ENCODE measurements at regions not wholly inside any gene's neighbourhood (a gene's known extent, or its start where the extent isn't known, plus 50 kb on each side); places are given as distances from the start of the nearest gene placed in this dataset.
"Not testable (repeated sequence)": the region's sequence is repeated elsewhere in the genome, so short reads cannot be mapped to it uniquely, and the experiment has no call there.

- H3K27me3 ChIP-seq: no peaks in the 10 kb centered on the region
- no peaks in the 10 kb centered on the region for H3K9me3 ChIP-seq
- 29 to 59% (median 32%) methylated on average over 7 of the region's 7 CpGs for WGBS, 3 donors
- no peak overlapping the region for H3K4me3 ChIP-seq
- intact Hi-C loops (cut with DNase I): no loop called here
- no peak for DNase-seq
- no peak for TF ChIP-seq POLR2A (IDR thresholded peaks at IDR 0.05)
- TF ChIP-seq EP300 (IDR thresholded peaks at IDR 0.05): no peak
- no peak for TF ChIP-seq CTCF (IDR thresholded peaks at IDR 0.05)
- H3K4me1 ChIP-seq (ENCODE audit: insufficient read depth): peaks cover 2% of the 10 kb centered on the region
- no peak overlapping the region for H3K27ac ChIP-seq
- H3K36me3 ChIP-seq: no peaks in the 10 kb centered on the region
Observed at GRCh38 chr21:29434081-29434480, 135.4 kb downstream of the BACH1 start.

- 94 to 99% (median 97%) methylated on average over 2 of the region's 2 CpGs for WGBS, 3 donors
- H3K4me1 ChIP-seq (ENCODE audit: insufficient read depth); H3K27ac ChIP-seq; H3K27me3 ChIP-seq; H3K4me3 ChIP-seq; intact Hi-C loops (cut with DNase I); H3K36me3 ChIP-seq; DNase-seq; H3K9me3 ChIP-seq: not testable (repeated sequence)
Observed at GRCh38 chr21:29434982-29435381, 136.3 kb downstream of the BACH1 start.

GRCh38 chr21:29436143-29436542 is 137.4 kb downstream of the BACH1 start:
- DNase-seq: no peak
- no peak overlapping the region for H3K27ac ChIP-seq
- H3K4me3 ChIP-seq: no peak overlapping the region
- intact Hi-C loops (cut with DNase I): no loop called here
- TF ChIP-seq CTCF (IDR thresholded peaks at IDR 0.05) (no peak), EP300 (IDR thresholded peaks at IDR 0.05) (no peak), POLR2A (IDR thresholded peaks at IDR 0.05) (no peak)
- peaks cover 2% of the 10 kb centered on the region for H3K4me1 ChIP-seq (ENCODE audit: insufficient read depth)
- H3K27me3 ChIP-seq: no peaks in the 10 kb centered on the region
- H3K9me3 ChIP-seq: no peaks in the 10 kb centered on the region
- no peaks in the 10 kb centered on the region for H3K36me3 ChIP-seq
- WGBS, 3 donors: 61 to 73% (median 70%) methylated on average over 5 of the region's 5 CpGs

- DNase-seq: no peak
- Histone ChIP-seq H3K27me3 (no peaks in the 10 kb centered on the region), H3K9me3 (no peaks in the 10 kb centered on the region), H3K27ac (no peak overlapping the region), H3K36me3 (no peaks in the 10 kb centered on the region), H3K4me3 (no peak overlapping the region), H3K4me1 (ENCODE audit: insufficient read depth) (peaks cover 2% of the 10 kb centered on the region)
- TF ChIP-seq CTCF (IDR thresholded peaks at IDR 0.05) (no peak), POLR2A (IDR thresholded peaks at IDR 0.05) (no peak), EP300 (IDR thresholded peaks at IDR 0.05) (no peak)
- intact Hi-C loops (cut with DNase I): no loop called here
- WGBS, 3 donors: 92 to 94% (median 92%) methylated on average over 2 of the region's 2 CpGs
Observed at GRCh38 chr21:29436650-29437049, 137.9 kb downstream of the BACH1 start.

GRCh38 chr21:29441651-29442050 is 142.9 kb downstream of the BACH1 start:
- DNase-seq: no peak
- intact Hi-C loops (cut with DNase I): no loop called here
- no peak overlapping the region for H3K4me3 ChIP-seq
- H3K27ac ChIP-seq: no peak overlapping the region
- WGBS, 3 donors: 33 to 42% (median 41%) methylated on average over 3 of the region's 3 CpGs
- no peaks in the 10 kb centered on the region for H3K9me3 ChIP-seq
- H3K4me1 ChIP-seq (ENCODE audit: insufficient read depth): no peaks in the 10 kb centered on the region
- no peaks in the 10 kb centered on the region for H3K36me3 ChIP-seq
- no peaks in the 10 kb centered on the region for H3K27me3 ChIP-seq
- no peak for TF ChIP-seq POLR2A (IDR thresholded peaks at IDR 0.05)
- TF ChIP-seq CTCF (IDR thresholded peaks at IDR 0.05): no peak
- no peak for TF ChIP-seq EP300 (IDR thresholded peaks at IDR 0.05)

Data from ovary (tissue), 7 donors.